ENCODE measurements at regions not wholly inside any gene's neighbourhood (a gene's known extent, or its start where the extent isn't known, plus 50 kb on each side); places are given as distances from the start of the nearest gene placed in this dataset.

DNA sequence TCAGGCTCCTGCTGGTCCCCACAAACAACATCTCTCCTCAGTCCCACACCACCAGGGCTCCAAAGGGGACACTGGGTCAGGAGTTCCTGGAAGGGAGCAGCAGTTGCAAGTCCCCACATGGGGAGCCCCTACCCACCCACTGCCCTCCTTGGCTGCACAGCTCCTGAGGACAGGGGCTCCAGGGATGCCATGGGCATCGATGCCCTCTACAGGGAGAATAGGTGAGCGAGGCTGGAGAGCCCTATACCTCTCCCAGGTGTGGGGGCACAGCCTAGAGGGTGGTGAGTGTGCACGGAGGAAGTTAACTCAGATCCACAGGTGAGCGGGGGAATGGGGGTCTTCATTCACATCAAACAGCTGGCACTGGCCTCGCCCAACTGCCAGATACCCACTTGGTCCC lies 141.2 kb upstream of the LINGO1 start:
- no peak for DNase-seq (ENCODE audit: low read depth in 4 of 4, low spot score in 3 of 4)

DNA sequence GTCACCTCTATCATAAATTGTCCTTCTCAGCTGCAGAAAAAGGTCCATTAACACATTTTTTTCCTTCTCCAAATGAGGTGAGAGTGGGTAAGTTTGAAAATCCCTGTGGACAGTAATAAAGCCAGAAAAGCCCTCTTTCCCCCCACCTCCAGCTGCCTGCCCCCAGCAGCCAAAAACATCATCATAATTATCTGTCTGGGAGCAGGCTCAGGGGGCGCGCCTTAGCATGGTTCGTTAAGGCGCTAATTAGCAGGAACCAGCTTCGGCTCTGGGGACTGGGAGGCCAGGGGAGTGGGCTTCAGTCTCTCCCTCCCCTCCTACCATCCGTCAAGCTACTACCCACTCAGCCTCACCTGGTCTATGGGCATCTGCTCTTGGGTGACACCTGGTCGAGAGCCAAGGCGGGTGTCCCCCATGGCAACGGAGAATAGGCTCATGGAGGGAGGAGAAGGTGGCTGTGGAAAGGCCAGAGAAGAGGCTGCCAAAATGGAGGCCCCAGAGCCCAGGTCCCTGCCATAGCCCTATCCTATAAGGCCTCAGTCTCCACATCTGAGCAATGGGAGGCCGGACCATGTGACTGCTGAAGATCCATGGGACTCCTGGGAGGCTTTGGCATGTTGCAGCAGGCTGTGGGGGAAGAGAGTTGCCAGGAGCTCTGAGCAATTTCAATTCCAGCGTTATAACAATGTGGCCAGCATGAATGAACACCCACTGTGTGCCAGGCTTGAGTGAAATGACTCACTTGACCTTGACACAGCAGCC lies 140.1 kb upstream of the LINGO1 start:
- no peak for DNase-seq (ENCODE audit: low read depth in 4 of 4, low spot score in 3 of 4)

DNA sequence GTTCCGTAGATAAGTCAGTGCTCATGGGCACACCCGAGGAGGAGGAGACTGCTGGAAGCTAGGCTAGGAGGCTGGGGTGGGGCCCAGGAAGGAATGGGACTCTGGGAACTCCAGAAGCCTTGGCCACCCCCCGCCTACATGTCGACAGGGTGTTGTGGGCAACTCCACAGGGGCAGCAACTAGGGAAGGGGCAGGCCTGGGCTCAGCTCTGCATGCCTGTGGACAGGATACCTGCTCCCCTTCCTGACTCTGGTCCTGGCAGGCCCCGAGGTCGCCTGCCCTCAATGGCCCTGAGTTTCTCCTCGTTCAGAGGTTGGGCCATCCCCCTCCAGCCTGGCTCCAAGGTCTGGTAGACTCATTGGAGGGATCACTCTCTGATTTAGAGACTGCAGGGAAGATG lies 138.9 kb upstream of the LINGO1 start:
- no peak for DNase-seq (ENCODE audit: low read depth in 4 of 4, low spot score in 3 of 4)

DNA sequence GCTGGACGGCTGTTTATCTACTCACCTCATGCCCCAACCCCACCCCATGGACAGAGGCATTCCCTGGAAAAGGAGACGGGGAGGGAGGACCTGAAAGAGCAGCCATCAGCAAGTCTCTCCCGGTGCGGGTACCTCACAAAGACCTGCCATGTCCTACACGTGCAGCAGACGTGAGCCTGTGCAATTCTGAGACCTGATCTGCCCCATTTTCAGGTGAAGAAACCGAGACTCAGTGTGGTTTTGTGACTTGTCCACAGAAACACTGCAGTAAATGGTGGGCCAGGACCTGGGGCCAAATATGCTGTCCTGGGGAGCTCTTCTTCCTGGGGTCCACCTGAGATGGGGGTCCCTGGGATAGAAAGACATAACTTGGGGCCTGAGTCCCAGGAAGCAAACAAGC lies 137.0 kb upstream of the LINGO1 start:
- DNase-seq (ENCODE audit: low read depth in 4 of 4, low spot score in 3 of 4), result no peak

DNA sequence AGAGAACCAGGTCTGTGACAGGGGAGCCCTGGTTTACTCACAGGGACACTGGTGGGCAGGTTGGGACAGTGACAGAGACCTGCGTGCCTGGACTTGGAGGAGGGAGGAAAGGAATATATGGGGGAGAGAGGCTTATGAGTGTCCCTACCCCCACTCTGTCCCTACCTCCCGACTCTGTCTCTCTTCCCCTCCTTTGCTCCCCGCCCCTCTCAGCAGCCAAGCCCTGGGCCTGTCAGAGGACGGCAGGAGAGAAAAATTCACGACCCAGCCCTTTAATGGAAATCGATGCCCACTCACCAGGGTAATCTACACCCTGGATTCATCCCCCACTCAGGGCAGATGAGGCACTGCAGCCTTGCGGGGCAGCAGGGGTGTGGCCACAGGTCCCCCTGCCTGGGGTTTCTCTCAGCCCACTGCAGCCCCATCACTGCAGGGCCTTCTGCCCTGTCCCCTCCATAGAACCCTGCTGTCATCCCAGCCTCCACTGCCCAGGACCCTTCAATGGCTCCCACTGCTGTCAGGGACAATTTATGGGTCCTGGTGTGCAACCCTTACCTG lies 135.9 kb upstream of the LINGO1 start:
- DNase-seq (ENCODE audit: low read depth in 4 of 4, low spot score in 3 of 4), result no peak

GRCh38 chr15:77768107-77768506 lies 135.4 kb upstream of the LINGO1 start:
- DNase-seq (ENCODE audit: low read depth in 4 of 4, low spot score in 3 of 4), result no peak

GRCh38 chr15:77764095-77764494 lies 131.4 kb upstream of the LINGO1 start:
- DNase-seq (ENCODE audit: low read depth in 4 of 4, low spot score in 3 of 4), result no peak

DNA sequence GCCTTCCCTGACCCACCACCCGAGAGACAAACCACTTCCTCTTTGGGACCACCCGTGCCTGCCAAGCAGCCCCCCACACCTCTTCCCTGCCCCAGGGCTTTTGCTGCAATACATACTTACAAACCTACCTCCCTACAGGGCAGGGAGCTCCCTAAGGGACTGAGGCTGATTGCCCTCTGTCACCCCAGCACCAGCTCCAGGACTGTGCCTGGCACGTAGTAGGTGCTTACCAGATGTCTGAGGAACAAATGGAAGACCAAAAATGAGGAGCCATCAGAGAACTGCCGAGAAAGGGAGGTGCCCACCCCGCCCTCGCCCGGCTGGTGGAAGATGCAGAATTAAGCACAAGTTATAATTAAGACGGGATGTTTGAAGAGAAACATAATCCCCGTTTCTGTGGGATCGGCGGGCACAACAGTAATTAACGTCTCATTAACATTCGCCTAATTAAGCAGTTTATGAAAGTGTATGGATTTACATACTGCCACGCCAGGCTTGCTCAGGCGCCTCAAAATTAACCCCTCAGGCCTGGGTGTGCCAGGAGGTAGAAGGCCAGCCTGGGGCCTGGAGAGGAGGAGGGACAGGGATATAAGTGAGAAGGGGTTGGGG lies 130.1 kb upstream of the LINGO1 start:
- no peak for DNase-seq (ENCODE audit: low read depth in 4 of 4, low spot score in 3 of 4)

- no peak for DNase-seq (ENCODE audit: low read depth in 4 of 4, low spot score in 3 of 4)
Observed at GRCh38 chr15:77759896-77760592, 127.3 kb upstream of the LINGO1 start.

- no peak for DNase-seq (ENCODE audit: low read depth in 4 of 4, low spot score in 3 of 4)
Observed at GRCh38 chr15:77753939-77754338, 121.2 kb upstream of the LINGO1 start.

- DNase-seq (ENCODE audit: low read depth in 4 of 4, low spot score in 3 of 4), result peak; percentile 17 to 57 (median 48)
Observed at GRCh38 chr15:77753281-77753873, 120.7 kb upstream of the LINGO1 start.

GRCh38 chr15:77749998-77750540 lies 117.4 kb upstream of the LINGO1 start:
- DNase-seq (ENCODE audit: low read depth in 4 of 4, low spot score in 3 of 4), result no peak

DNA sequence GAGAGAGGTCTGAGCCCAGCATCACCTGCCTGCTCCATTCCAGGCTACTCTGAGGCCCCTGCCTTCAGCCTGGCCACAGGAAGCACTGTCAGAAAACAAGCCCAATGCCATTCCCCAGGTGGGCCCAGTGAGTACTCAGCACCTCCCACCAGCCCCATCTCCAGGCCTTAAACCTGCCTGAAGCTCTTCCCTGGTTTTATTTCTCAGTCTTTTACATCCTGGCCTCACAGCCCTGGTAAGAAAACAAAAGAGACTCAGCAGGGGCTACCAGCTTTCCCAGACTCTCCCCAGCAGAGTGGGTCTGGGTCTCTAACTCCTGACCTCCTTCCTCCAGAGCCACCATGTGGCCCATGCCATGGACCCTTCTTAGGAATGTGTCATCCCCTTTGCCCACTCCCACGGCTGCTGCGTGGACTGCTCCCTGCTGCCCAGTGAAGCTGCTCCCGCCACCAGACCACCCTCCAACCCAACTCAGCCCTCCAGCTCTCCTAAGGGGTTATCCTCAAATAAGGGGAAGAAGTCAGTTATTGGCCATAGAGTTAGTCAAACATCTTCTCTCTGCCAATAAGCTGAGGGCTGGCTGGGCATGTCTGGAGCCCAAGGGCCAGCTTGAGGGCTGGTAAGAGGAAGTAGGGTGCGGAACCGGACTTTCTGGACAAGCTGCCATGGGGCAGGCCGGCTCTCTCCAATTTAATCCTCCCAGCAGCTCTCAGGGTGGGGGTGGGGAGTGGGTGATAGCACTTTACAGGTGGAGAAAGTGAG lies 116.7 kb upstream of the LINGO1 start:
- DNase-seq (ENCODE audit: low read depth in 4 of 4, low spot score in 3 of 4), result no peak

- DNase-seq (ENCODE audit: low read depth in 4 of 4, low spot score in 3 of 4), result no peak
Observed at GRCh38 chr15:77748078-77749064, 115.7 kb upstream of the LINGO1 start.

- no peak for DNase-seq (ENCODE audit: low read depth in 4 of 4, low spot score in 3 of 4)
Observed at GRCh38 chr15:77747175-77748077, 114.7 kb upstream of the LINGO1 start.

- no peak for DNase-seq (ENCODE audit: low read depth in 4 of 4, low spot score in 3 of 4)
Observed at GRCh38 chr15:77746254-77747174, 113.8 kb upstream of the LINGO1 start.

DNA sequence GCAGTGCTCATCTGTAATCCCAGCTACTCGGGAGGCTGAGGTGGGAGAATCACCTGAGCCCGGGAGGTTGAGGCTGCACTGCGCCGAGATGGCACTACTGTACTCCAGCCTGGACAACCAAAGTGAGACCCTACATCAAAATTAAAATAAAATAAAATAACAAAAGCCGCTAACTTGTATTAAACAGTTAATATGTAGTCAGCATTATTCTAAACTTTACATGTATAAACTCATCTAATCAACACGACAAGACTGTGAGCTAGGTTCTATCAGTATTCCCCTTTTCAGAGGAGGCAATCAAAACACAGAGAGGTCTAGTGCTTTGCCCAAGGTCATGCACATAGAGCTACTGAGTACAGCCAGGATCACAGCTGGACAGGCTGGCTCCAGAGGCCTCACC lies 111.7 kb upstream of the LINGO1 start:
- no peak for DNase-seq (ENCODE audit: low read depth in 4 of 4, low spot score in 3 of 4)

Data from right renal pelvis (tissue), 4 donors.